Neural progenitor cell (in vitro differentiated cells): ENCODE measurements at regions not wholly inside any gene's neighbourhood (a gene's known extent, or its start where the extent isn't known, plus 50 kb on each side); places are given as distances from the start of the nearest gene placed in this dataset.

Experiments
- DNase-seq: peaks from one replicate; pipeline ENCODE4 v3.0.0-alpha.2; 2016; ENCODE audit warnings: low spot score
- H2AFZ ChIP-seq: fragments of 200-600 bp; sonication (generic); replicated peaks from 2 replicates; pipeline ENCODE4 v1.6.1; 2016; ENCODE audit warnings: antibody characterized with exemption
- H3F3A ChIP-seq: fragments of 200-600 bp; sonication (generic); 2 replicates; pipeline ENCODE4 v1.6.1; 2016; ENCODE audit warnings: antibody characterized with exemption, low read depth
- H3K27ac ChIP-seq: fragments of 200-600 bp; sonication (generic); 2 replicates; pipeline ENCODE4 v1.5.1; 2016; ENCODE audit warnings: mild to moderate bottlenecking
- H3K27me3 ChIP-seq: fragments of 200-600 bp; sonication (generic); 2 replicates; pipeline ENCODE4 v1.6.1; 2016; ENCODE audit warnings: mild to moderate bottlenecking, moderate library complexity
- H3K36me3 ChIP-seq: fragments of 200-600 bp; sonication (generic); 2 replicates; pipeline ENCODE4 v1.5.1; 2016
- H3K4me1 ChIP-seq: fragments of 200-600 bp; sonication (generic); 2 replicates; pipeline ENCODE4 v1.6.1; 2016; ENCODE audit warnings: mixed run types
- H3K4me2 ChIP-seq: fragments of 200-600 bp; sonication (generic); 2 replicates; pipeline ENCODE4 v1.6.1; 2016
- H3K4me3 ChIP-seq: fragments of 200-600 bp; sonication (generic); 2 replicates; pipeline ENCODE4 v1.5.1; 2016
- H3K79me2 ChIP-seq: fragments of 200-600 bp; sonication (generic); 2 replicates; pipeline ENCODE4 v1.6.1; 2016; ENCODE audit warnings: low read depth
- H3K9ac ChIP-seq: fragments of 200-600 bp; sonication (generic); 2 replicates; pipeline ENCODE4 v1.6.1; 2016
- H3K9me3 ChIP-seq: fragments of 200-600 bp; sonication (generic); 2 replicates; pipeline ENCODE4 v1.5.1; 2016; ENCODE audit warnings: low read depth
- H4K20me1 ChIP-seq: fragments of 200-600 bp; sonication (generic); 2 replicates; pipeline ENCODE4 v1.6.1; 2016; ENCODE audit warnings: low read depth
- H3K27ac Mint-ChIP-seq: 3 replicates; pipeline ENCODE4 v1.8.0; 2021; ENCODE audit warnings: mixed read lengths
- H3K27me3 Mint-ChIP-seq: 2 replicates; pipeline ENCODE4 v1.8.0; 2022; ENCODE audit warnings: low read depth, mild to moderate bottlenecking, inconsistent platforms, moderate library complexity, mixed read lengths; ENCODE audit not compliant: insufficient read depth
- H3K36me3 Mint-ChIP-seq: 3 replicates; pipeline ENCODE4 v1.8.0; 2021; ENCODE audit warnings: mixed read lengths
- H3K4me1 Mint-ChIP-seq: 3 replicates; pipeline ENCODE4 v1.8.0; 2021; ENCODE audit warnings: mixed read lengths
- H3K4me3 Mint-ChIP-seq: 3 replicates; pipeline ENCODE4 v1.8.0; 2021; ENCODE audit warnings: mild to moderate bottlenecking, moderate library complexity, mixed read lengths
- H3K9me3 Mint-ChIP-seq: 3 replicates; pipeline ENCODE4 v1.8.0; 2020; ENCODE audit warnings: mixed read lengths
- CTCF ChIP-seq: fragments of 200-600 bp; sonication (generic); IDR thresholded peaks from 2 replicates; pipeline ENCODE4 v1.5.1; 2017; ENCODE audit warnings: antibody characterized with exemption, mild to moderate bottlenecking
- EZH2 ChIP-seq: fragments of 200-600 bp; sonication (generic); IDR thresholded peaks from 2 replicates; pipeline ENCODE4 v1.6.1; 2017; ENCODE audit warnings: antibody characterized with exemption, mild to moderate bottlenecking, moderate library complexity
- EZH2phosphoT487 ChIP-seq: fragments of 200-600 bp; sonication (generic); IDR thresholded peaks from 2 replicates; pipeline ENCODE4 v1.6.1; 2017; ENCODE audit warnings: antibody characterized with exemption

GRCh38 chr22:48371391-48371790 is 1456.3 kb downstream of the BRD1 start:
- H3F3A ChIP-seq, result peaks cover 14% of the 10 kb centered on the region
- no peak for DNase-seq
- H3K4me1 Mint-ChIP-seq, result peaks cover 28% of the 10 kb centered on the region

GRCh38 chr22:48370508-48371325 is 1457.0 kb downstream of the BRD1 start:
- no peaks in the 10 kb centered on the region for H3K36me3 Mint-ChIP-seq
- H3K36me3 ChIP-seq, result no peaks in the 10 kb centered on the region
- H3K4me3 ChIP-seq, result no peak overlapping the region
- H3F3A ChIP-seq, result peaks cover 14% of the 10 kb centered on the region
- H3K27me3 Mint-ChIP-seq, result peaks cover 10% of the 10 kb centered on the region
- H3K9me3 ChIP-seq, result no peaks in the 10 kb centered on the region
- DNase-seq, result no peak
- no peak overlapping the region for H3K27ac Mint-ChIP-seq
- H3K4me2 ChIP-seq, result peak overlapping the region; percentile 57
- peaks cover 17% of the 10 kb centered on the region for H3K4me1 ChIP-seq
- H3K27ac ChIP-seq, result no peak overlapping the region
- H3K4me1 Mint-ChIP-seq, result peaks cover 24% of the 10 kb centered on the region
- no peaks in the 10 kb centered on the region for H4K20me1 ChIP-seq
- TF ChIP-seq EZH2 (no peak), EZH2phosphoT487 (no peak), CTCF (no peak)
- H3K9me3 Mint-ChIP-seq, result no peaks in the 10 kb centered on the region
- peaks cover 15% of the 10 kb centered on the region for H3K27me3 ChIP-seq
- no peaks in the 10 kb centered on the region for H3K79me2 ChIP-seq
- no peak overlapping the region for H2AFZ ChIP-seq
- H3K4me3 Mint-ChIP-seq, result peak overlapping the region; percentile 57
- H3K9ac ChIP-seq, result no peak overlapping the region

More at GRCh38 chr22:48371391-48371790, 1456.3 kb downstream of the BRD1 start:
- Mint-ChIP-seq H3K27ac (no peak overlapping the region), H3K27me3 (peaks cover 10% of the 10 kb centered on the region), H3K4me3 (no peak overlapping the region), H3K9me3 (no peaks in the 10 kb centered on the region), H3K36me3 (no peaks in the 10 kb centered on the region)
- H3K4me2 ChIP-seq, result no peak overlapping the region
- no peak overlapping the region for H3K9ac ChIP-seq
- H3K36me3 ChIP-seq, result no peaks in the 10 kb centered on the region
- no peak overlapping the region for H3K4me3 ChIP-seq
- no peaks in the 10 kb centered on the region for H4K20me1 ChIP-seq
- H2AFZ ChIP-seq, result no peak overlapping the region
- H3K27ac ChIP-seq, result no peak overlapping the region
- TF ChIP-seq EZH2, result no peak
- no peak for TF ChIP-seq CTCF
- TF ChIP-seq EZH2phosphoT487, result no peak
- H3K4me1 ChIP-seq, result peaks cover 17% of the 10 kb centered on the region
- no peaks in the 10 kb centered on the region for H3K9me3 ChIP-seq
- no peaks in the 10 kb centered on the region for H3K79me2 ChIP-seq
- H3K27me3 ChIP-seq, result peaks cover 15% of the 10 kb centered on the region

GRCh38 chr22:48369789-48370507 is 1457.7 kb downstream of the BRD1 start:
- no peaks in the 10 kb centered on the region for H3K36me3 ChIP-seq
- H3K27ac ChIP-seq, result no peak overlapping the region
- peaks cover 14% of the 10 kb centered on the region for H3K4me1 ChIP-seq
- Mint-ChIP-seq H3K9me3 (peaks cover 1% of the 10 kb centered on the region), H3K4me3 (peak overlapping the region; percentile 46), H3K27me3 (peaks cover 10% of the 10 kb centered on the region), H3K27ac (no peak overlapping the region), H3K4me1 (peaks cover 24% of the 10 kb centered on the region), H3K36me3 (no peaks in the 10 kb centered on the region)
- H4K20me1 ChIP-seq, result no peaks in the 10 kb centered on the region
- no peak overlapping the region for H3K9ac ChIP-seq
- H3K4me3 ChIP-seq, result no peak overlapping the region
- H3K9me3 ChIP-seq, result no peaks in the 10 kb centered on the region
- H3K27me3 ChIP-seq, result peaks cover 15% of the 10 kb centered on the region
- TF ChIP-seq EZH2 (no peak), CTCF (no peak), EZH2phosphoT487 (no peak)
- peak overlapping the region; percentile 57 for H3K4me2 ChIP-seq
- DNase-seq, result peak; percentile 41
- no peak overlapping the region for H2AFZ ChIP-seq
- no peaks in the 10 kb centered on the region for H3K79me2 ChIP-seq
- H3F3A ChIP-seq, result peaks cover 14% of the 10 kb centered on the region
